ENCODE measurements at regions not wholly inside any gene's neighbourhood (a gene's known extent, or its start where the extent isn't known, plus 50 kb on each side); places are given as distances from the start of the nearest gene placed in this dataset.
A peak's percentile ranks its signal among the peaks of the same experiment; 100 is the strongest.

- no peak for DNase-seq
Measured at GRCh38 chr3:72113964-72114363, 329.0 kb upstream of the PROK2 start.

DNA sequence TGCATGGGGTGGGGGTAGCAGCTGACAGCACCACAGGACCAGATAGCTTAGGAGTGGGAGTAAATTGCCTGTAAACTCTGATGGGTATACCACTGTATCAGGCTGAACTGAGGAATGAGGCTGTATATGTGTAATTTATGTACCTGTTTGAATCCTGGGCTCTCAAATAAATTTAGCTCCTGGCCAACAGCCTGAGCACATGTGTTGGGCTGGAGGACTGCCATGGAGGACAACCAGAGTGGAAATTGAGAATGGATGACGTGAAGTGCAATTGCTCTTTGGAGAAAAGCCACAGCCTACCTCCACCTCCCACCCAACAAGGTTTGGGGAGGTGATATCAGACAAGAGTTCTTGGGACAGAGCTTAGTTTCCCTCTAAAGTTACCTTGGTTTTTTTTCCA is 328.6 kb upstream of the PROK2 start:
- no peak for DNase-seq

- DNase-seq, result no peak
Measured at GRCh38 chr3:72112435-72112834, 327.5 kb upstream of the PROK2 start.

DNA sequence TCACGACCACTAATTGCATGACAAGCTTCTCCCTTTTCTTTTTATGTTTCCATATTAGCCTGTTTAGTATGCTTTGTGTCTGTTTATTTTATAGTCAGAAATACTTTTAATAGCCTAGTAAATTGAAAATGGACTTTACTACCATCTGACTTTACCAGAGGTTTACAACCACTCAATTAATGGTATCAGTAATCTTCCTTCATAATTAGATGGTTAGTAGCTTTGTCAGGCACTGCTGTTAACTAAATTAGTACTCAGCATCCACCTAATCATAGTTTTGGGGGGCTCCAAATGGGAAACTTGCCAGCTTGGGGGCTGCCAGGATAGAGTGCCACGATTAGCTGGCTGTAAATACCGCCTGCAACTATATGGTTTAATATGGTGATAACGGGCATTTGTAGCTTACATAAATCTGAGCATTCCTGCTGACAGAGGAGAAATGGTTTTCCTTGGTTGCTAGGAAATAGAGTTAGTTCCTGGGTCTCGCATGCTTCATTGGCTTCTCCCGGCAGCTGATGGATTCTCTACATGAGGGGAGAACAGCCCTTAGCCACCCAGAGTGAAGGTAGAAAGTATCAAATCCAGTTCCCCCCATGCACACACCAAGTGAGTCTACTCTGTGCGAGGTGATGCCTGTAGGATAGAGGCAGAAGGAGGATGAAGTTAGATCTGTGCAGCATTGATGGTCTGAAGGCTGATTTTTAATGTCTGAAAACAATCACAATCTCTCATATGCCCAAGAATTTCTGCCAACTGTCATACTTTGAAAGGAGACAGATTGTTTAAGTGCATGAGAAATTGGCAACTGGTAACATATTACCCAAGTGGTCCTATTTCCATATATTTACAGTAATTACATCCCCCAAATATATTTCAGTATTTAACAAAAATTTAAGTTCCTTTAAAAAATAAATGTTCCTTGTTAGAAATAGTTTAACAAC is 326.6 kb upstream of the PROK2 start:
- DNase-seq, result no peak

GRCh38 chr3:72109327-72110259 is 324.6 kb upstream of the PROK2 start:
- no peak for DNase-seq

DNA sequence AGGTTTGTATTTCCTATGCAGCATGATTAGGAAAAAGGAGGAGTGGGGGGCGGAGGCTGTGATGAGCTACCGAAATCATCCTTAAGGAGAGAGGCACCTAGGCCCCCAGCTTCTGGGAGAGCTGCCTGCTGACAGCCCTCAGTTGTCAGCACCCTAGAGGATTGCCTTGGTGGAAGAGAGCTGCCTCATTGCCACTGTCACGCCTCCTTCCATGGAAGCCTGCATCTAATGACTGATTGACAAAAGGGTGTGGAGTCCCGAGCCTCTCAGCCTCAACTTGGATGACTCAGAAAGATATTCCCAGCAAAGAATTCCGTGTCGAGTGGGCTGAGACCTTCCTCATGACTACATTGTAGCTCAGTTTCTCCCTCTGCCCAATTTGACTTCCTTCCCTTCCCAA is 320.4 kb upstream of the PROK2 start:
- DNase-seq, result no peak

- DNase-seq, result no peak
Measured at GRCh38 chr3:72102112-72102616, 317.2 kb upstream of the PROK2 start.

DNA sequence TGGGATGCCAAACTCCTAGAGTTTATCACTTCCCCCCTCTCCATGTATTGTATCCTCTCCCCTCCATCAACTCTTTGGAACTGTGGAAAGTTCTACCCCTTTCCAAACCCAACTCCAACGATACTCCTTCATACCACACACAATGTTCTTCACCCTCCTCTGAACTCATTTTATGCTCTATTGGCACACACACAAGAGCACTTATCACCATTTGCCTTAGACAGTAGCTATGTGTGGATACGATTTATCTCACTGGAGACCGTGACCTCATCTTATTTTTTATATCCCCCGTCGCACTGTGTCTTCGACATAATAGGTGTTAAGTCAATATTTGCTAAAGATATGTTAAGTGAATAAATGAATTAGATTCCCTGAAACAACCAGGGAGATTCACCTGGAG is 316.5 kb upstream of the PROK2 start:
- DNase-seq, result no peak

DNA sequence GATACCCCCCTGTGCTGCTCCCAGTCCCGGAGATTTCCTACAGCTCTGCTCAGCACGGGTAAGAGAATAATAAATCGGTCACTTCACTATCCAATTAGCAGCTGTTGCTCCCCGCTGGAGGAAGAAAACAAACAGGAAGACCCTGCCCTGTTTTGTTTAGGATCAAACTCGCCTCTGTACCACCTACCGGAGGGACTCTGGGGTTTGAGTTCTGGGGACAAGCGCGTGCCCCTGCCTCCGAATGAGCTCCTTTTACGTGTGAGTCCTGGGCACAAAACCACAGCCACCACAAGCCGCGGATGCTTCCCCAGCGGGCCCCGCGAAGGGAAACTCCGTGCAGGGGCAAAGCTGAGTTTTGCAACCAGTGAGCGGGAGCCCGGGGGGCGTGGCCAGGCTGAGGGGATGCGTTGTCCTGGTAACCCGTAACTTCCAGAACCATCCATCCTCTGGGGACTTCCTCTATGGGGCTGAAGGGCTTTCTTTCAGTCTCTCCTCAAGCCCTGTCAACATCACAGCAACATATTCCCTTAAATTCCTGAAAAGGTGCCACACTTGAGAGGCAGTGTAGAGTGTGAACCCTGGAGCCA is 315.7 kb upstream of the PROK2 start:
- DNase-seq, result peak; percentile 81

DNA sequence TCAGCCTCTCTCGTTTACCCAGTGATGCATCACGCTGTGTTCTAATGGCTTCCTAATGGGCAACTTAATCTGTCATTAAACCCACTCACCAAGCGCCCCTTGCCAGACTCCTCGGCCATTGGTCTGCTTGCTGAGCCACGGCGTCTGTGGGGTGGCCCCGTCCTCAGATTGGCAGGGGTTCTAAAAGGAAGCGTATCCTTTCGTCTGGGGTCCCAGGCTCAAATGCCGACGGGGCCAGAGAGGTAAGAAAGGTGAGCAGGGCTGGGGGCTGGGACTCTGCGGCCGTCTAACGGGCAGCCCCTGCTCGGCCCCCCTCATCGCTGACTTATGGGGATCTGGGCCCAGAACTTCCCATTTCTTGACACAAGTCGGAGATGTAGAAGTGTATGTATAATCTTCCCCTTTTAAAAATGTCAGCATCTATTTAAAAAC is 315.1 kb upstream of the PROK2 start:
- no peak for DNase-seq

DNA sequence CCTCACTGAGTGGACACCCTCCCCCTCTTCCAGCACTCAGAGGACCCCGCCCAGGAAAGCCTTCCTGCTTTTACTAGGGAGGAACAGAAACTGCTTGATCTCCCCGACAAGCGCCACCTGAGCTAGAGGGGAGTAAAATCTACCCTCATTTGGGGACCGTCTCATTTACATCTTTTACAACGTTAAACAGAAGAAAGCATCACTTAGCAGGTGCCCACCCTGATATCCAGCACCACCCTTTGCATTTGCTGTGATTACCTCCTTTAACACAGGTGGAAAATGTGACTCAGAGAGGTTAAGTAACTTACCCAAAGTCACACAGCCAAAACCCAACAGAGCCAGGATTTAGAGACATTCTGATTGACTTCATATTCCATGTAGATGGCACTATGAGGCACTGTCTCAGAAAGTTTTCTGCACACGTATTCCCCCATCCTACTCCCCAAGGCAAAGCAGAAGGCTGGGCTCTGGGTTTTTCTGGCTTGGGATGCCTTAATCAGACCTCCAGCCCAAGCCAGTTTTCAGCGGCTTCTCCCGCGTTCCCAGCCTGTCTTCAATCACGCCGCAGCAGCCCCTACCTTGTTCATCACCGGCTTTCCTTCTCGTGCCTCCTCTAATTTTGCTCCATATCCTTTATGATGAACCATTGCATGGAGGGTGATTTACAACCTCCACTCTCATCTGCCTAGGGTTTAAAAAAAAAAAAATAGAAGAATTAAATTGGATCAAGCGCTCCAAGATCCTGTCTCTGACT is 314.6 kb upstream of the PROK2 start:
- no peak for DNase-seq

DNA sequence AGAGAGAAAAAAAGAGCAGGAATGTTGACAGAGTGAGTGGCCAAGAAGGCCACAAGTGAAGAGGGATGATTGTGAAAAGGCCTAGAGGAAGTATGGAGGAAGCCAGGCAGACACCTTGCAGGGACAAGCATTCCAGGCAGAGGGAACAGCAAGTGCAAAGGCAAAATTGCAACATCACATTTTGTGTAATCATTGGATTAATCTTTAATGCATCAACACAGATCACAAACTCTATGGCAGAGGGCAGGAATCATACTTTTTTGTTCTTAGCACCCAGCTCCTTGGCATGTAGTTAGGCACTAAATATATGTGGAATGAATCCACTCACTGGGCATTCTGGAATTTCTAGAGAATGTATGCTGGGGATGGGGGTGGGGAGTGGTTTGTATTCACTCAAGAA is 312.1 kb upstream of the PROK2 start:
- no peak for DNase-seq

- DNase-seq, result no peak
Measured at GRCh38 chr3:72095521-72095920, 310.6 kb upstream of the PROK2 start.

DNA sequence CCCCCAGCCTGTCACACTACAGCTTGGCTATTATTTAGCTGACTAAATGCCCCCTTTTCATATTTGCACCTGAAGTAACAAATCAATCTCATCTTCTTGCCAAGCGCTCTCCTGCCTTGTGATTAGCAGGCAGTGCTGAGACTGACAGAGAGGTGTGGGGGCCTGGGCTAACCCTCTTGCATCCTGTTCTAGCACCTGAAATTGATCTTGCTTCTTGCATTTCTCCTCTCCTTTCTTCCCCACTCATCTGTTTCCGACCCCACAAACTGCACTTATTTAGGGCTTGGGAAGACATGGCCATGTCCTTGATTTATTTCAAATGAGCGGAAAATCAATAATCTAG is 309.0 kb upstream of the PROK2 start:
- DNase-seq, result no peak

- no peak for DNase-seq
Measured at GRCh38 chr3:72093270-72093991, 308.5 kb upstream of the PROK2 start.

GRCh38 chr3:72092778-72093177 is 307.8 kb upstream of the PROK2 start:
- no peak for DNase-seq

DNA sequence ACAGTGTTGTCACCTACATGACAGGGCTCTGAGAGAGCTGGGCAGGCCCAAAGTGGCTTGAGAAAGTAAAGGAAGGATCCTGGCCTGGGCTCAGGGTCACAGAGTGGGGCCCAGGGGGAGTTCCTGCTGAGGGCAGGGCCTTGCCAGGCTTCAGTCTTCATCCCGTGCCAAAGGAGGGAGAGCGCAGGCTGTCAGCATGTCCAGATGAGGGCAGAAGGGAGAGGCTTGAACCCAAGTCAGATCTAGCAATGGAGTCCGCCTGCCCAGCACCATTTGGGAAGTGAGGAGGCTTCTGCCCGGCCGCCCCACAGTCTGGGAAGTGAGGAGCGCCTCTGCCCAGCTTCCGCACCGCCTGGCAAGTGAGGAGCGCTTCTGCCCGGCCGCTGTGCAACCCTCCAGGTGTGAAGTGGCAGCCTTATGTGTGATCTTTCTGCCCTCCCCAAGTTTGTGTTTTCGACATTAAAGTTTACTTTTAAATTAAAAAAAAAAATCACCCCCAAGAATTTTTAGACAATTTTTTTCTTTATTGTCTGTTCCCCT is 303.6 kb upstream of the PROK2 start:
- no peak for DNase-seq

DNA sequence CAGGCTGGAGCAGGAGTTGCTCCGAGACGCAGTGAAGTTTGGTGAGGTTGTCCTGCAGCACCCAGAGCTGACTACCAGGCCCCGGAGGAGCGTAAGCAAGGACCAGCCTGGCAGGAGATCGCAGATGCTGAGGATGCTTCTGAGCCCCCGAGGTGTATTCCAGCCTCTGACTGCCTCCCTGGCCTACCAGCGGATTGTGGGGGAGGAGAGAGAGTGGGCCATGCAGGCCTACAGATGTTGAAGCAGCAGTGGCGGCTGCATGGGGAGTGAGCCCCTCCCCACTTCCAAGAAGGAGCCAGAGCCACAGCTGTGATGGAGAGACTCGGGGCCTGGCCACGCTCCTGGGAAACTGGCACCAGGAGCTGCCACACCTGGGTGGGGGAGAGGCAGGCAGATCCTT is 302.5 kb upstream of the PROK2 start:
- DNase-seq, result no peak

DNA sequence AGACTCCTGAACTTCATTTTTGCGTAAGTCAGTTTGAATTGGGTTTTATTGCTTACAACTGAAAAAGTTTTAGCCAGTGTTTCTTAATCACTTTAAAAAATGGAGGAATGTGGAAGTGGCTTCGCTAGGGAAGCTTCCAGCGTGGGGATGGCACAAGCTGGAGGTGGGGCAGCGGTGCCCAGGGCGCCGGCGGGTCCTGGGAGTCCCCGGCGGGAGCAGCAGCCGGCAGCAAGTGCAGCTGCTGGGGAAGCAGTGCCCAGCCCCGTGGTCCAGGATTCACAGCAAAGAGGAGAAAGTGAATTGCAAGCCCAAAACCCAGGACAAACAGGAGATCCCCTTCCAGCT is 301.8 kb upstream of the PROK2 start:
- DNase-seq, result no peak

- DNase-seq, result no peak
Measured at GRCh38 chr3:72086042-72086742, 301.2 kb upstream of the PROK2 start.

Measured in muscle of arm (tissue), 1 donor.